Astrocyte (in vitro differentiated cells and primary cell): ENCODE measurements at regions not wholly inside any gene's neighbourhood (a gene's known extent, or its start where the extent isn't known, plus 50 kb on each side); places are given as distances from the start of the nearest gene placed in this dataset.

ENCODE experiments used
- EZH2 ChIP-seq: IDR thresholded peaks from 2 replicates; pipeline ENCODE4 v1.6.1; 2012; ENCODE audit warnings: mild to moderate bottlenecking, low read length, inconsistent platforms; ENCODE audit not compliant: insufficient read depth
- TF ChIP-seq, protein P1 (sequence below): IDR thresholded peaks from 2 replicates; pipeline ENCODE4 v1.5.1; 2011; ENCODE audit warnings: low read depth, mild to moderate bottlenecking, inconsistent platforms, low read length, moderate library complexity; ENCODE audit not compliant: insufficient read depth

DNA sequence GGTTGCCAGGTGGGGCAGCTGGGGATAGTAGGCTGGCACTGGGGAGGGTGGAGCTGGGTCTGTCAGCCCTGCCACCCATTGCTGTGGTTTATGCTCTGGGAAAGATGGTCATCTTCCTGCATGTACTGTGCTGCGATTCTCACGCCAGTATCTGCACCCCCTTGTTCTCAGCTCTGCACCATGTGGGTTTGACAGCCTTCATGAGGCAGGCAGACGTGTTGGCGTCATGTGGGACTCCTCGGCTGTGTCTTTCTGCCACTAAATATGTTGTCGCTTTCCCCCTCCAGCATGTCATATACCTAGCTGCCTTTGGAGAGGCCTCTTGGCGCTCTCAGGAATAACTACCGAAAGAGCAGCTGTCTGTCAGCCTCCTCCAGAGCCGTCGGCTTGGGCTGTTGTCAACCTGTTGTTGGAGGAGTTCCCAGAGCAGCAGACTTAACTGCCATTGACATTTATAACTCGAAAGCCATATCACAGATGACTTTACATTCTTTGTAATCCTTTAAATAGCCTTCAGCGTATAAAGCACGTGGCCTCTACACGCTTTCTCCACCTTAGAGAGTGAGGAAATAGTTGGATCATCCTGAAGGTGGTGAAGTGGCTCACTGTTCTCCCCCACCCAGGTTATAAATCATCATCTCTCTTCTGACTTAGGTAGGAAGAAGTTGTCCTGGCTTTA is 80.4 kb upstream of the MGAT5 start:
- TF ChIP-seq, protein P1, sequence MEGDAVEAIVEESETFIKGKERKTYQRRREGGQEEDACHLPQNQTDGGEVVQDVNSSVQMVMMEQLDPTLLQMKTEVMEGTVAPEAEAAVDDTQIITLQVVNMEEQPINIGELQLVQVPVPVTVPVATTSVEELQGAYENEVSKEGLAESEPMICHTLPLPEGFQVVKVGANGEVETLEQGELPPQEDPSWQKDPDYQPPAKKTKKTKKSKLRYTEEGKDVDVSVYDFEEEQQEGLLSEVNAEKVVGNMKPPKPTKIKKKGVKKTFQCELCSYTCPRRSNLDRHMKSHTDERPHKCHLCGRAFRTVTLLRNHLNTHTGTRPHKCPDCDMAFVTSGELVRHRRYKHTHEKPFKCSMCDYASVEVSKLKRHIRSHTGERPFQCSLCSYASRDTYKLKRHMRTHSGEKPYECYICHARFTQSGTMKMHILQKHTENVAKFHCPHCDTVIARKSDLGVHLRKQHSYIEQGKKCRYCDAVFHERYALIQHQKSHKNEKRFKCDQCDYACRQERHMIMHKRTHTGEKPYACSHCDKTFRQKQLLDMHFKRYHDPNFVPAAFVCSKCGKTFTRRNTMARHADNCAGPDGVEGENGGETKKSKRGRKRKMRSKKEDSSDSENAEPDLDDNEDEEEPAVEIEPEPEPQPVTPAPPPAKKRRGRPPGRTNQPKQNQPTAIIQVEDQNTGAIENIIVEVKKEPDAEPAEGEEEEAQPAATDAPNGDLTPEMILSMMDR, result no peak
- no peak for TF ChIP-seq EZH2
